GM18499 (cell line): ENCODE measurements at regions not wholly inside any gene's neighbourhood (a gene's known extent, or its start where the extent isn't known, plus 50 kb on each side); places are given as distances from the start of the nearest gene placed in this dataset.
"Not testable (repeated sequence)": the region's sequence is repeated elsewhere in the genome, so short reads cannot be mapped to it uniquely, and the experiment has no call there.

Source experiments
- ATAC-seq: cut with Tn5 transposase; IDR thresholded peaks from one replicate; pipeline ENCODE4 v1.9.1; 2021; ENCODE audit warnings: moderate number of reproducible peaks; ENCODE audit not compliant: insufficient read depth, unreplicated experiment

DNA sequence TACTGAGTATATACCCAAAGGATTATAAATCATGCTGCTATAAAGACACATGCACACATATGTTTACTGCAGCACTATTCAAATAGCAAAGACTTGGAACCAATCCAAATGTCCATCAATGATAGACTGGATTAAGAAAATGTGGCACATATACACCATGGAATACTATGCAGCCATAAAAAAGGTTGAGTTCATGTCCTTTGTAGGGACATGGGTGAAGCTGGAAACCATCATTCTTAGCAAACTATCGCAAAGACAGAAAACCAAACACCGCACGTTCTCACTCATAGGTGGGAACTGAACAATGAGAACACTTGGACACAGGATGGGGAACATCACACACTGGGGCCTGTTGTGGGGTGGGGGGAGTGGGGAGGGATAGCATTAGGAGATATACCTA, 378.3 kb upstream of the PIK3R1 start:
- ATAC-seq, result not testable (repeated sequence)

DNA sequence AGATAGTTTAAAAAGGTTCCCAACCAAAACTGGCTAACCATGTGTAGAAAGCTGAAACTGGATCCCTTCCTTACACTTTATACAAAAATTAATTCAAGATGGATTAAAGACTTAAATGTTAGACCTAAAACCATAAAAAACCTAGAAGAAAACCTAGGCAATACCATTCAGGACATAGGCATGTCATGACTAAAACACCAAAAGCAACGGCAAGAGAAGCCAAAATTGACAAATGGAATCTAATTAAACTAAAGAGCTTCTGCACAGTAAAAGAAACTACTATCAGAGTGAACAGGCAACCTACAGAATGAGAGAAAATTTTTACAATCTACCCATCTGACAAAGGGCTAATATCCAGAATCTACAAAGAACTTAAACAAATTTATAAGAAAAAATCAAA, 379.1 kb upstream of the PIK3R1 start:
- not testable (repeated sequence) for ATAC-seq

DNA sequence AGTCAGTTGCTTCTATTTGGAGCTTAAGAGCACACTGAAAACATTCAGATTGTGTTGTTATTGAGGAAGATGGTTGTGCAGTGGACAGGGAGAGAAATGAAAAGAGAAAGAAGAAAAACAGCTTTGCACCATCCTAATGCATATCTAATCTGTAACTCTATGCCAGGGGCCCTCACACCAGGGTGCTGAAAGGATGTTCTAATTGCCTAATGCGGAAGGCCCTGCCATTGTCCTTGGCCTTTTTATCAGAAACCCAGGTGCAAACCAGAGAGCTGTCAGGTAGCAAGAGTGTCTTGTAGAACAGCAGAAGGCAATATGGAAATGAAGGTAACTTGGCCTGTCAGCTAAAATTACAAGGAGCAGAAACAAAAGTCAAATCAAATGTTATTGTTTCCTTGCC, 384.5 kb upstream of the PIK3R1 start:
- ATAC-seq, result no peak

DNA sequence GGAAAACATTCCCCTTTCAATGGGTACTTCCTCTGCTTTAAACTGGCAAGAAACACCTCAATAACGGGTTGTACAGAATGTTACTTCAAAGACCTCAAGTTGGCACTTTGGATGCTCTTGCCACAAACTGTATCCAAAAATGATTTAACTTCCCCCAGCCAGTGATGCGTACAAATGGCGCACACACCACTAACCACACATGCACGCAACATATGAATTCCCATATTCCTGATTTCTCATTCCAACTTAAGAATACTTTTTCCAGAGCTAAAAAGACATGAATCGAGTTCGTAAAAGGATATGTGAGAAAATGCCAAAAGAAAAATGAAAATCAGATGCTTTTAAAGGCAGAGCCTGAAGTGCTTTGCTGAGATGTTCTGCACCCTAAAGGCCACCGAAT, 388.0 kb upstream of the PIK3R1 start:
- no peak for ATAC-seq

DNA sequence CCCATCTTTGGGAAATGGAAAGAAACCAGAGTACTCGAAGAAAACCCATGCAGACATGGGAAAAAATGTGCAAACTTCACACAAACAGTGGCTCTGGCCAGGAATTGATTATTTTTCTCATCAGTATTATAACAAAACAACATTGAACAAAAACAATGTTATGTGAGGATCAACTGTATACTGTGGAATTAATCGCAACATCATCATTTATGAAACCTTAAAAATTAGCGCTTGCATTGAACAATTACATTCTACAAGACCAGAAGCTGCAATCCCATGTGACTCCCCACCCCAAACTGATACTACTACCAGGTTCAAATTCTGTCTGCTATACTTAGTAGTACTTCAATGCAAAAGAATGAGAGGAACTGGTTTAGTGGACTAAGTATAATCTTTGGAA, 390.7 kb upstream of the PIK3R1 start:
- ATAC-seq, result no peak

DNA sequence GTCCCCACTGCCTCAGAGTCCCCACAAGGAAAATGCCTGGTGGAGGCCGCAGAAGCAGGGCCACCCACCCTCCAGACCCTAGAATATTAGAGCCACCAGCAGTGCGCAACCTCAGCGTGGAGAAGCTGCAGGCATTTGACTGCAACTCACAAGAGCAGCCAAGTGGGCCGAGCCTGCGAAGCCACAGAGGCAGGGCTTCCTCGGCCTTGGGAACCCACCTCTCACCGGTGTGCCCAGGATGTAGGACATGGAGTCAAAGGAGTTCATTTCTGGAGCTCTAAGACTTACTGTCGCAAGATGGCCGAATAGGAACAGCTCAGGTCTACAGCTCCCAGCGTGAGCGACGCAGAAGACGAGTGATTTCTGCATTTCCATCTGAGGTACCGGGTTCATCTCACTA, 397.9 kb upstream of the PIK3R1 start:
- no peak for ATAC-seq

DNA sequence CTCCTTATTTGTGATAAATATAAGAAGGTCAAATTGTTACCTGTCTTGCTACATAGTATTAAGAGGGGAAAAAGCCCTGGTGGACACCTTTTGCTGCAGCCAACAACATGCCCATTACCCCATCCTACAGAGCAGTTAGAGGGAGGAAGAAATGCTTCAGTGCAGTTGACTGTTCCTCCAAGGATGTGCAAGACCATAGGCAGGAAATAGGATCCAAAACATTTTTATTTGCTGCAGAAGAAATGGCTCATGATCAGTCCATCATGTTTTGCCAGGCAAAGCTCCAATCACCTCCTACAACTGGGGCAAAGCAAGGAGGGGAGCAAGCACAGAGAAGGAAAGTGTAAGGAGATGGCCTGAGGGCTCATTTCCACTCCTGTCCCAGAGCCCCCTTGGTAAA, 399.1 kb upstream of the PIK3R1 start:
- no peak for ATAC-seq

DNA sequence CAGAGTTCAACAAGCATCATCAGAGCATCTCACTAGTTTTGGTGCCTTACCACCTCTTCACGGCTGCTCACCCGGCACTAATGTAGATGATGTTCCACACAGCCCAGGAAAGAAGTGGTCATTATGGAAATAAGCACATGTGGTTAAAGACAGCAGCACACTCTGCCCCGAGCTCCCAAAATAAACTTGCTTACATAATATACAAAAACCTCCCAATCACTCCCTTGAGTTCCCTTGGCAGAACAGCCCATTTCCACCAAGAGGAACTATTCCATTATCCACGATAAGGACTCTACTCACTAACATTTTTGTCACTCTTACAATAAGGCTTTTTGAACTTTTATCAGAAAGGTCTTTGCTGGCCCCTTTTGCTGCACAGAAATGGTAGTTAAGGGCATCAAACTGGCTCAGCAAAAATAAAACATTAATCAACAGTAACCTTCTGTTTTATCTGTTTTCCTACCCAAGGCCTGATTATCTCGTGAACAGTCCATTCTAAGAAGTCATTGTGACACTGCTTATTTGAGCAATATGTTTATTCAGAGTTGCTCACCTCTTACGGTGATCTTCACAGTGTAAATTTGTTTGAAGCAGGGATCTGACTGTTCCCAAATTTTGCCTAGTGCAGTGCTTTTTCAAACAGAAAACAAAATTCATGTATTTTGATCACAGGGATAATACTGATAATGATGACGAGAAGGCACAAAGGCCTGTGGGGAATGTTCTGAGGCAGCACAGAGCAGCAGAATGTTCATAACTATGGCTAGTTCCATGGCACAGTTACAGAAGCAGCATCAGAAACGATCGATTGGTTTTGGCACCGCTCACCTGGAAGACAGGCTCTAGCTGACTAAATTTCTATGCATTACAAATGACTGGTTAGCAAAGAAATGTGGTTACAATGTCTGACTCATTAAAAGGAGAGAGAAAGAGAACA, 399.8 kb upstream of the PIK3R1 start:
- ATAC-seq, result no peak

DNA sequence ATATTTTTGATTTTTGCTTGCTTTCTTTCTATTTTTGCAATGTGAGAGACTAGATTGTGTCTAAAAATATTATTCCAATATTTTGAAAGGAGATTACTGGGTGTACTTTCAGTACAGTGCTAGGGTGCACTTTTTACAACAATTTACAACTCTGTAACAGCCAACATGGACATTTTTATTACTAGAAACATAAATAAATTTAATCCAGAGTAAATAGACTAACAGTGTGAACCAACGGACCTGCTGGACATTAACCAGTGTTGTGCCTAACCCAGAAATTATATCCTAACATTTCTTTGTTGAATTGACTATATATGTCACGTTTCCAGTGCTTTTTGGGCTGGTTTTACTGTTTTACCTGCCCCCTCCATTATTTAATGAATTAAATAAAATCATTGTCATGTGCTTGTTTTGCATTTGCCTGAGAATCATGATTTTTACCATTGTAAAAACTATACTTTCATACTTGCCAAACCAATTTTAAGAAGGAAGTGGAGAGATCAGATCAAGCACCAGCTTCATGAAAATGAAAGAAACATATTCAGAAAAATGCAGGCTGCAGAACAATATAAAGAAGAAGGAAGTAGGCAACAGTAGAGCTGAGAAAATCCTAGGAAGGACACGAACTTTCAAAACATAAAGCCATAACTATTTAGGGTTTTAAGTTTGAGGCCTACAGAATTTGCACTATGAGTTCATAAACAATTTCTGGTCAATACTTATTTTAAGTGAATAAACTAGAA, 400.8 kb upstream of the PIK3R1 start:
- no peak for ATAC-seq

DNA sequence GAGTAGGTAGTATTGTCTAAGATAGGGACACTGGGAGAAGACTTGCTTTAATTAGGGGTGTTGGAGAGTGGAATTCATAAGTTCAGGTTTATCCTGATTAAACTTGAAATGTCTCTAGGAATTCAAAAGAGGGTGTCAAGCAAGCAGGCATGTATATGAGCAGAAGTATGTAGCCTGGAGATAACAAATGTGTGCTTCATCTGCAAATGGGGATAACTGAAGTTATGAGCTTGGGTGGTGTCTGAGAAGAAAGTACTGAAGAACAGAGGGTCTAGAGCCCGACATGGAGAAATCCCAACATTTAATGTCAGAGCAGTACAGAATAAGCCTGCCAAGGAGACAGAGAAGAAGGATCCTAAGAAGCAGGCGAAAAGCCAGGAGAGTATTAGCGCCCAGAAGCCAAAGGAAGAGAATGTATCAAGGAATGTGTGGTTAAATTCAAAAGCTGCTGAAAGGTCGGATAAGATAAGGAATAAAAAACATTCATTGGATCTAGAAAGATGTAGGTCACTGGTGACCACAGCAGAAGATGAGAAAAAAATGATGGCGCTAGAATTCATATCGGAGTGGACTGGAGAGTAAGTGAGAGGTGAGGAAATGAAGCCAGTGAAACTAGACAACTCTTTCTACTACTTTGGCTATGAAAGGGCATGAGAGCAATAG, 401.5 kb upstream of the PIK3R1 start:
- no peak for ATAC-seq

DNA sequence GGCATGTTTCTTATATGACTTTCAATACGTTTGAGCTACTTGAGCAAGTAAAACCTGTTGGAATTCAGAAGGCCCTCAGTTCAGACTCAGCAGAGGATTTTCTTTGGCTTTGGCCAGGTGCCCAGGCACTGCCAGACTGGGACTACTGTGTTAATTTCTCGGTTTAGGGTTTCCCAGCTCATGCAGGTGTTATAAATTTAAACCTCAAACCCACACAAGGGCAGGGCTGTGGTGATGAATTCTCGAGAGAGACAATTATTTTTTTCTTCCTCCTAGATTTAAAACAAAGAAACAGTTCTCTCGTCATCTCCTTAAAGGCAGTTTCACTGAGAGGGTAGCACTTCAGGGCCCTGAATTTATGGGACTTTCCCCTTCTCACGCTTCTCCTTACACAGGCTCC, 406.0 kb upstream of the PIK3R1 start:
- no peak for ATAC-seq

DNA sequence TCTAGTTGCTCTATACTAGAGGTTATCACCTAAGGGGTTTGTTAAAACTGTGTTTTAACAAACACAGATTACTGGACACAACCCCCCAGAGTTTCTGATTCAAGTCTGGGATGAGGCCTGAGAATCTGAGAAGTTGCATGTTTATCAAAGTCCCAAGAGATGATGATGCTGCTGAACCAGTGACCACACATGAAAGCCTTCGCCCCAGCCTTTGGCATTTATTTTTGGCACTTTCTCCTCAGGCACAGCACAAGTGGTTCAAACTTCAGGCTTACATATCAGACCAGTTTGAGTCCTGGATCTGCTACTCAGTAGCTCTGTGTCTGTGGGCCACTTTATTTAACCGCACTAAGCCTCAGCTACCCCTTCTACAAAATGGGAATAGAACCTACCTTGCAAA, 407.2 kb upstream of the PIK3R1 start:
- ATAC-seq, result no peak

DNA sequence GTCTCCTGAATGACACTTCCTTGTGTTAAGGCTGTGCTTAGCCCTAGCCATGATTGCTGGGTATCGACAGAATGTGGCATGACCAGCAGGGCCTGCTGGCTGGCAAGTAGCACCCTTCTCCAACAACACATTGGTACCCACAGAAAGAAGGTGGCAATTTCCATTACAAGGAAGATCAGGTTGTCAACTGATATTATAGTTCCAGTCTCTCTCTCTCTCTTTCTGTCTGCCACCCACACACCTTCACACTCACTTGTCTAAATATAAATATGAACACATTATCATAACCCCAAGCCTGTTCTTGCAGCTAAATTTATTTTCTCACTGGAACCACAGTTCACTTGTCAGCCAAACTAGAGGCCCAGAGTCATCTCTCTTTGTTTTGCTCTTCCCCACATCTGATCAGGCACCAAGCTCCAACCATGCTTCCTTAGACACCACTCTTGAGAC, 408.1 kb upstream of the PIK3R1 start:
- ATAC-seq, result peak; percentile 65

DNA sequence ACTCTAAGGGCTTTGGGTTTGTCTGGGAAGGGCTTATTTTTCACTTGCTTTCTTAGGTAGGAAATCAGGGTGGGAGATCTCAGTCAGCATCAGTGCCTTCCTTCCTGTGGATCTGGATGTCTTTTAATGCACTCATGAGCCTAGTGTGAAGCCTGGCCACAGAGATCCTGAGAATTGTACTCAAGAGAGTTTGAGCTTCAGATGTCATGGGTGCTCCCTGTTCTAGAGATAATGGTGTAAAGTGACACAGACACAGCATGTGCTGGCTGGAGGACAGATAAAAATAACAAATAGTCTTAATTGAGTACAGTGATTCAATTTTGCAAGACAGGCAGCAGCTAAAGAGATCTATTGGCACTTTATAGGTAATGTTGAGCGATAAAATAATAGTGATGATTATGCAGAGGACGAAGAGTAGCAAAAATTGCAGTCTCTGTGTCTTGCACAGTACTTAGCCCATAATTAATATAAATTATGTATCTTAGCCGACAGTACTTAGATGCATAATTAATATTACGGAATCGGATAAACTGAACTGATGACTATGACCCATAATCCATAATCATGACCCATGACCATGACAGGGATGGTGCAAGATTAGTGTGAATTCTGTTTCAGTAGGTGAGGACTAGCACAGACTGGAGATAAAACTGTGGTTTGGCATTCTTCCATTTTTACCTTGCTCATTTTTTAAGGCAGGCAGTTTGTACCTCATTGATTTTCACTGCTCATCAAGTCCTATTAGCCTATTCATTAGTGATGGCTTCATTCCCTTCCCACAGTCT, 408.7 kb upstream of the PIK3R1 start:
- ATAC-seq, result peak; percentile 0

DNA sequence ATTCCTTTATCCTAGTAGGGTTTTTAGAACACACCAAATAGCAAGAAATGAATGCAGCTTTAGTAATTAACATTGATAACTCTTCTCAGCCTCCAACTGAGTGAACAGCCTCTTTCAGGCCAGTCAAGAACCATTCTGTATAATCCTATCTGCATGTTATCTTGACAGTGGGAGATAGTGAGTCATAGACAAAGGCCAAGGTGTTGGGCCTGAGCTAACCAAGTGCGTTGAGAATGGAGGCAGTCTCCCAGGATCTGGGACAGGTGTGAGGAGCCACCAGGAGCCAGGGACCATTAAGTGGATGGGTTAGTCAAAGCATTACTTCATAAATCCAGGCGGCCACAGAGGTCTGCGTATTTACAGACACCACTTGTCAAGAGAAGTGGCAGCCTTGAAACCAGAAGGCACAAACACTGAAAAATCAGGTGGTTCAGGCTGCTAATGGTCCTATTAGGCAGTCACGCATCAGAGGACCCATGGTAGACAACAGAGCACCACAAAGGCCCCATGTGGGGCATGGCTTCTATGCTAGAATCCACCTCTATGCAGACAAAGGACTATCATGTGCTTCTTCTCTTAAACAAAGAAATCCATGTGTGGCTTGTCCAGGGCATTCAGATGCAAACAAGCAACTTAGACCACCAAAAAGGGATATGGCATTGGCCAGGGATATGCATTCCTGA, 409.7 kb upstream of the PIK3R1 start:
- ATAC-seq, result no peak

DNA sequence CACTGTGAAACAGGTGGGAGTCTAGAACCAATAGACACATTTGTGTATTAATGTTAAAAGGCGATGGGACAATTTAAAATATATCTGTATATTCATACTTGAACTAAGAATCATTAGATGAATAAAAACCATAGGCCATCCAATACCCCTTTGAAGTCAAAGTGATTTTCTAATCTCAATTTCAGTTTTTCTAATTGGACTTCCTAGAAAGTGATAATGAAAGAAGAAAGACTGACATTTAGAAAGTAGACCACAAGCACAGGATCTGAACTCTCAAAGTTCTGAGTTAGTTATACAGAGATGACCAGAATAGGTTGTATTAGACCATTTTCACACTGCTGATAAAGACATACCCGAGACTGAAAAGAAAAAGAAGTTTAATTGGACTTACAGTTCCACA, 412.8 kb upstream of the PIK3R1 start:
- no peak for ATAC-seq

DNA sequence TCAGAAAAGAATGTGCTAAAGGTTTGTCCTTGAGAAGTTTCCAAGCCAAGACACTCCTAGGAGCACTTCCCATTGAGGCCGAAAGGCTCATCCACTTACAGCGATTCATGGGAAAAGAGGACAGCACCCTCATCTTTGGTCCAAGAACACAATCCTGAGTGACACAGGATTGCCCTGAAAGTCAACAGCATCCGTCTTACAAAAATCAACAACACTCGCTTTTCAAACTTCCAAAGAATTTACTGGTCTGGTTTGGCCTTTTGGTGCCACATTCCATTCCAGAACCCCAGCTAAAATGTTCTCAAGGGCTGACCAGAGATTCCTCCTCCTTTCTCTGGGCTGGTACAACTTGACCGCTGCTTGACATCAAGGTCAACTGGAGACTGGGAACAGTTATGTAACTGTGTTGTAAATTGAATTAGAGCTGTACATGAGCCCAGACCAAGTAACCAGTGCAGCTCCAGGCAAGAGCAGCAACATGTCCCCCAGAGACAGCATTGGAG, 415.8 kb upstream of the PIK3R1 start:
- ATAC-seq, result no peak

DNA sequence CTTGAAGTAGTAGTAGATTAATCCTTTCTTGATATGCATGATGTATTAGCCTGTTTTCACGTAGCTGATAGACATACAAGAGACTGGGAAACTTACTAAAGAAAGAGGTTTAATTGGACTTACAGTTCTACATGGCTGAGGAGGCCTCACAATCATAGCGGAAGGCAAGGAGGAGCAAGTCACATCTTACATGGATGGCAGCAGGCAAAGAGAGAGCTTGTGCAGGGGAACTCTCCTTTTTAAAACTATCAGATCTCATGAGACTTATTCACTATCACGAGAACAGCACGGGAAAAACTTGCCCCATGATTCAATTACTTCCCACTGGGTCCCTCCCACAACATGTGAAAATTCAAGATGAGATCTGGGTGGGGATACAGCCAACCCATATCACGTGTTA, 417.1 kb upstream of the PIK3R1 start:
- not testable (repeated sequence) for ATAC-seq

DNA sequence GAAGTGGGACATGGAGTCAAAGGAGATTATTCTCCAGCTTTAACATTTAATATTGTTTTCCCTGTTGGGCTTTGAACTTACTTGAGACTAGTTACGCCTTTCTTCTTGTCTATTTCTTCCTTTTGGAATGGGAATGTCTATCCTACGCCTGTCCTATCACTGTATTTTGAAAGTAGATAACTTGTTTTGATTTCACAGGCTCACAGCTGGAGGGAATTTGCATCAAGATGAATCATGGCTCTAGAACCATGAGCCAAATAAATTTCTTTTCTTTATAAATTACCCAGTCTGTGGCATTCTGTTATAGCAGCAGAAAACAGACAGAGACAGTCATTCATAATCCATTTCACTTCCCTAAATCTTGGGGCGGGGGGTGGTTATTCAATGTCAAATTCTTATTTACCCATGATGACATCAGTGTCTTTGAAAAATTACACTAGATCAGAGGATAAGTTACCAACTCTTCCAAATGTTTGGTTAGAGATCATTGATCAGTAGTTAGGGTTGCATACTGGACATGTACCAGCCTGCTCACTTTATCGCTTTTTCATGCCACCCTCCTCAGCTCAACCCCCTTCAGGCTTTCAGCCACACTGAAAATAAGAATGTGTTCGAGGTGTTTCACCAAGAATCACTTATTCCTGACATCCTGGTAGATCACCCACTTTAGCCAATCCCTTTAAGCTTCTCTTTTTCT, 419.6 kb upstream of the PIK3R1 start:
- no peak for ATAC-seq
